Hypothalamus (tissue), 51 donors: ENCODE measurements at regions not wholly inside any gene's neighbourhood (a gene's known extent, or its start where the extent isn't known, plus 50 kb on each side); places are given as distances from the start of the nearest gene placed in this dataset.

ENCODE experiments used
- DNase-seq, 51 donors: peaks; one replicate each; lab custom pipeline; 2025; lab: John Stamatoyannopoulos, UW

DNA sequence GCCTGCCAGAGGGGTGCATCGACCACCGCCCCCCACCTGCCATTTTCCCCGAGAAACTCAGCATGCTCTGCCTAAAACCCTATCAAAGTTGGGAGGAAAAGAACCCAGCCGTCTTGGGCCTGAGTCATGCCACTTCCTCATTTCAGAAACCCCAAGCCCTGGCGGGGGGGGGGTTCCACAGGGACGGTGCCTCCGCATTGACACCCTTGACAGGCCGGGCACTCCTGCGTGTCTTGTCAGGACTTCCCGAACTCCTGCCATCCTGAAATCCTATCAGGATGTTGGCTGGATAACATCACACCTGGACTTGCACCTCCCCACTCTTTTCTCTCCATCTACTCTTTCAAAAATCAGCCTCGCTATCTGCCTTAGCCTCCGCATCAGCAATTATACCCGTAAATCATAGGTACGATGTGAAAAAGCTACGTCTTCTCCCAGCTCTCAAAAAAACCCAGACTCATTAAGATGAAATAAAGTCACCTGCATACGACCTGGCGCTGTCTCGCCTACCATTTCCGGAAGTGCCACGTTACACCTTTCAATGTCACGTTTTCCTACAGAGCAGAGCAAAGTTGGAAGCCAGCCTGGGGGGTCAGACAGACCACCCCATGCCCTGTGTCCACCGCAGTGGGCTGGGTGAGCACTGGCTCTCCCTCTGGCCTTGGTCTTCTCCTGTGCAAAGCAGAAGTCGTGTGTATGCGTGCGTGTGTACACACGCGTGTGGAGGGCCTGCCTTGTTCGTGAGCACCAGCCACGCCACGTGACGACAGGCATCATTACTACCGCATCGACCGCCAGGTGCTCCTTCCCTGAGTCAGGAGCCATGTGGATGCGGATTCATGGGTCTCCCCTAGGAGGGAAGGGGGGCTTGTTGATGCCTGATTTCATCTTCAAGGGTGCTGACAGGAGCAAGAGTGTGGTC lies 96.7 kb downstream of the RFLNA start:
- DNase-seq, result peak in 14 of 51 donors; percentile 19 to 68 (median 32)

DNA sequence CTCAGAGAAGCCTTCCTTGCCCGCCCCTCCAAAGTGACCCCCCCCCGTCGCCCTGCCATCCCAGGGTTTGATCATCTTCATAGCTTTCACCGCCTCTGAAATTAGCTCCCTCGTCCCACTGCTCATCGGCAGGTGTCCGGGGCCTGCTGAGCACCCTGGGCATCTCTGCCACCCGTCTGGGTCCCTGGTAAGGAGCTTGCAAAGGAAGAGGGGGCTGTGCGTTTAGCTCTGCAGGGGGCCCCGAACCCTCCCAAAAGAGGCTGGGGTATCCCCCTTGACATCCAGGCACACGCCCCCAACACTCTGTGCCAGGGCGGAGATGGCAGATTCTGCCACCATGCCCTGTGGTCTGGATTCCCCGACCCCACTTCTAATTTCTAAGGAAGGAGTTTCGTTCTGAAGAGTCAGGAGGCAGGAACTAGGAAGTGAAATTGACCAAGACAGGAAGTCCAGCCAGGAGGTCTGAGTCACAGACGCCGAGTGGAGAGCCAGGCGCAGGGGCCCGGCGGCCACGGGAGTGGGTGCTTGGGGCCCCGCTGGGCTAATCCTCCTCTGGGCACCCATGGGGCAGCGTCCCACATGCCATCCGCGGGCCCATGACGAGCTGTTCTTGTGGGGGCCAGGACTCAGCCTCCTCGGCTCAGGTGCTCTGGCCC lies 95.7 kb downstream of the RFLNA start:
- peak in 10 of 51 donors; percentile 18 to 45 (median 32) for DNase-seq

DNA sequence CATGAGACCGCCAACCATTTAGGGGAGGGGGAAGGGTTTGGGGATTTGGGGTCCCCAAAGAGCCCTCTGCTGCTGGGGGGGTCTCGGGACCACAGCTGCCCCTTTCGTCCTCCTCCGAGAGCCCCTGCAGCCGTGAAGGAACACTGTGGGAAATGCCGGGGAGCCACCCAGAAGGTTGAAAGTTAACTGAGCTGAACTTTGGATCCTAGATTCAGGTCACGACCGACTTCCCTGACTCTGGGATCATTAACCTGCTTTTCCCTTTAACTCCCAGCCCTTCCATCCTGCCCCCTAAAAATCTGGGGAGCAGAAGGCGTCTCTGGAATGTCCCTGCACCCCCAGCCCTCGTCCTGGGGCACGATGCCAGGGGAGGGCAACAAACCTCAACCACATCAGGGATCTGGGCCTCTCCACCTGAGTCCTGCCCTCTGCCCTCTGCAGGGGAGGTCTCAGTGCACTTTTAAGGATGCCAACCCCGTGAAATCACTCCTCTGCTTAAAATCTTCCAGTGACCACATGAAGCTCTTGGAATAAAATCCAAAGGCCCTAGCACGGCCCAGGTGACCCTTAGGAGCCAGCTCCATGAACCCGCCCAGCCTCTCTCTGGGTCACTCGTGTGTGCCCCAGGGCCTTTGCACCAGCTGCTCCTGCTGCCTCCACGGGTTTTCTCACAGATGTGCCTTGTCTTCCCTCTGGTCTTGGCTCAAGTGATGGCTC lies 95.0 kb downstream of the RFLNA start:
- no peak for DNase-seq

DNA sequence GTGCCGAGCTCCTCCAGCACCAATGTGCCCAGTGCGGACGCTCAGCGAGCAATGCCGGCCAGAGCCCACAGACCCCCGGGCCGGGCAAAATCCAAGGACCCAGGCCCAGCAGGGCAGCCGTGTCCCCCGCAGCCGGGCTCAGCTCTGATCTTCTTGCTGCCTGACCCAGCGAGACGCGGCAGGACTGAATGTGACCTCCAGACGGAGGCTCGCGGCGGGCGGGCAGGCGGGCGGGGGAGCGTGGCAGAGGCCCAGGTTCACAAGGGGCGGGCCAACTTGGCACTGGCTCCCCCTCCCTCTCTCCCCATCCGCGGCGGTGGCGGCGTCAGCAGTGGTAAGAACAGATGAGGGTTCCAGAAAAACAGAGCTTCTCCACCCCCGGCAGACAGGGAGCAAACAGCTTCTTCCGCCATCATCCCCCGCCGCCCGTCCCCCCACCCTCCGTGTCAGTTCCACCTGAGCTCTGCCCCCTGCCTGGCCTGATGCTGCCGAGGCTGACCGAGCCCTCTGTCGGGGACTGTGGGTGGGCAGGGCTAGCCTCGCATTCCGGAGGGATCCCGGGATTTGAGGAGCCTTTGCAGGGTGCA lies 94.3 kb downstream of the RFLNA start:
- peak; percentile 25 to 94 (median 85) for DNase-seq

DNA sequence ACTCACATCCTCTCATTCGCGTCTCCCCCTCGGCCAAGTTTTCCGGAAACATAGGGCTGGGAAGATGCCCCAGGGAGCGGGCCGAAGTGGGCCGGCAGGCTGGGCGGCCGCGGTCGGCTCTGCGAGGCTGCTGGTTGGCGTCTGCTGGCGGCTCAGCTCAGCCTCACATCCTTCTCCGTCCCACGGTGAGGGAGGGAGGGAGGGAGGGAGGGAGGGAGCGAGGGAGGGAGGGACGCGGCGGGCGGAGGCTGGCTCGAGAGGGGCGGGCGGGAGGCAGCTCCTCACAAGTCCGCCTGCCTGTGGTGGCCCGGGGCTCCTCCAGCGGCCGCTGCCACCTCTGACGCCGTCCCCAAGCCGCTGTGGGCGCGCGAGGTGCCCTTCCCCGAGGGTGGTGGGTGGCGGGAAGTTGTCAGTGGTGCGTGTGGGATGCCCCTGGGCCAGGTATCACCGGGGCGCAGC lies 93.8 kb downstream of the RFLNA start:
- peak in 45 of 51 donors; percentile 43 to 88 (median 79) for DNase-seq

DNA sequence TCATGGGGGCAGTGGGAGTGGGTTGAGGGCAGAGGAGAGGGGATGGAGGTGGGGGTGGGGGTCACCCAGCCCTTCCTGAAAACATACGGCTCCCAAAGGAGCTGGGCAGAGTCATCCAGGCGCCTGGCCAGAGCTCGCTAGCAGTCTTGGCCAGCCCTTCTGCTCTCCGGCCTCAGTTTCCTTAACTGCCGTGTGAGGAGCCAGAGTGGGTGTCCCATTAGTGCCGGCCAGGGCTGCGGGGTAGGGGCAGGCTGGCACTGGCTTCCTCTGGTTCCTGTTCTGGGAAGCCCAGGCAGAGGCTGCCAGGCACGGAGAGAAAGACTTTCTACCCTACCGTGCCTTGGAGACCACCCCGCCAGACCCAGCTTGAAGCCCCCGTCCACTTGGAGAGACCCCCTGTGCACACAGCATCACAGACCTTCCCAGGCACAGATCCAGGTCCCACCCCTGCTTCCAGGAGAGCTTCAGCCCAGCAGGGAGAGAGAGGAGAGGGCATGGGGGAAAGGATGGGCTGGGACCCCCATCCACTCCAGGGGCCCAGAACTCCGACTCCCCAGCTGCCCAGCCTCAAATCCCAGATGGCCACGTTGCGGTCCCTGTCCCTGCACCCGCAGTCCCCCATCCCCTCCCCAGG lies 93.3 kb downstream of the RFLNA start:
- peak in 2 of 51 donors; percentile 29 to 51 for DNase-seq

DNA sequence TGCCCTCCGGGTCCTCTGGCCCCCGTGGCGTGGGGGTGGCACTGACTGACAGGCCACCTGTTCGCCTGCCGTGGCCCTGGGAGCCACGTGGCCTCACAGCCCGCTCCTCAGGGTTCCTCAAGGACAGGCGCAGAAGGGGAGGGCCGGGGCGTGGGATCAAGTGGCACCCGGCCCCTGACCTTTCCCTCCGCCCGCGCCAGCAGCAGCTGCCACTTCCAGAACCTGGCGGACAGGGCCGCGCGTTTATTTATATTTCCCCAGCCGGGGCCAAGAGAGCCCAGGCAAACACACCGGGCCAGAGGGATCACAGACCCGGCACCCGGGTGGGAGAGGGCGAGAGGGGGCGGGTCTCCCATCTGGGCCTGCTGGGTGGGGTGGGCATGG lies 92.6 kb downstream of the RFLNA start:
- DNase-seq, result peak in 3 of 51 donors; percentile 24 to 39 (median 27)

DNA sequence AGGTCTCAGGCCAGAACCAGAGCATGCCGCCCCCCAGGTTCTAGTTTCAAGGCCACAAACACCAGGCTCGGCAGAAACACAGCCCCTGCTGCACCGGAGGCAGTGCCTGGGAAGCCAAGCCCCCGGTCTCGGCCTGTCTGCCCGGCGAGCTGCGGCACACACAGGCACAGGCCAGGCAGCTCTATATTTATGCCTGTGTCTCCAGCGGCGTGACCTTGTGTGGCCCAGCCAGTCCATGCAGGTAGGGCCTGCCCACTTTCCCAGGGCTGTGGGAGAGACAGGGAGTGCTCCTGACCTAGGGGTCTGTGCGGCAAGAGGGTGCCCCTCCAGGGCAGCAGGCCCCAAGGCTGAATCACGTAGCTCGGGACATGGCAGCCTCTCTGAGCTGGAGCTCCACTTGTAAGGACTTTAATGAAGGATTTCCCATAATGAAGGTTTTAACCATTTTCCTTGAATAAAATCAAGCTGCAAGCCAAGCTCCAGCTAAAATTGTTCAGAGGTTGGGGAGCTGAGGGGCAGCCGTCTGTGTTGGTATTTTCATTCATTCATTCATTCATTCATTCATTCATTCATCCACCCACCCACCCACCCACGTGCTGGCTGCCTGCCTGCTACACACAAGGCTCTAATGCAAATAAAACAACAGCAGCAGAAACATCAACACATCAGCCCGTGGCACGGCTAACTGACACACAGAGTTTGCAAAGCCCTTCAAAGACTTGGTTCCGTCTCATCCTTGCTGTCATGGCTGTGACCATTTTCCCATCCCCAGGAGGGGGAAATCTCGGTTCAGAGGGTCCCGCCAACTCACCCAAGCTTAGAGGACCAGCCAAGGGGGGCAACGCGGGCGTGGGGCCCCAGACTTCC lies 92.0 kb downstream of the RFLNA start:
- peak in 1 of 51 donors; percentile 39 for DNase-seq

DNA sequence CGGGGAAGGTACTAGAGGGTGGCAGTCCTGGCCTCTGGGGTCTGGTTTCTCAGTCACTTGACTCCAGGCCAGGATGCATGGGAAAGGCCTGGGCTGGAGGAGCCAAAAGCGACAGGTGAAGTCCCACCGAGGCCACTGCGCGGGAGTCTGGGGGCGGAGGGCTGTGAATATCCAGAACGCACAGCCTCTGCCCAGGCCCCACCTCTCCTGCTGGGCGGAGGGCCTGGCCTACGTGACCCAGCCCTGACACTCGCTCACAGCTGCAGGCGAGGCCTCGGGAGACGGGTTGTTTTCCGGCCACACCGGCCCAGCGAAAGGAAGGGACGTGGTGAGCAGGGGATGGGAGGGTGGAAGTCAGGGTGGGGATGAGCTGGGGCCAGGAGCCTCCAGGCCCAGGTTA lies 91.2 kb downstream of the RFLNA start:
- DNase-seq, result no peak

DNA sequence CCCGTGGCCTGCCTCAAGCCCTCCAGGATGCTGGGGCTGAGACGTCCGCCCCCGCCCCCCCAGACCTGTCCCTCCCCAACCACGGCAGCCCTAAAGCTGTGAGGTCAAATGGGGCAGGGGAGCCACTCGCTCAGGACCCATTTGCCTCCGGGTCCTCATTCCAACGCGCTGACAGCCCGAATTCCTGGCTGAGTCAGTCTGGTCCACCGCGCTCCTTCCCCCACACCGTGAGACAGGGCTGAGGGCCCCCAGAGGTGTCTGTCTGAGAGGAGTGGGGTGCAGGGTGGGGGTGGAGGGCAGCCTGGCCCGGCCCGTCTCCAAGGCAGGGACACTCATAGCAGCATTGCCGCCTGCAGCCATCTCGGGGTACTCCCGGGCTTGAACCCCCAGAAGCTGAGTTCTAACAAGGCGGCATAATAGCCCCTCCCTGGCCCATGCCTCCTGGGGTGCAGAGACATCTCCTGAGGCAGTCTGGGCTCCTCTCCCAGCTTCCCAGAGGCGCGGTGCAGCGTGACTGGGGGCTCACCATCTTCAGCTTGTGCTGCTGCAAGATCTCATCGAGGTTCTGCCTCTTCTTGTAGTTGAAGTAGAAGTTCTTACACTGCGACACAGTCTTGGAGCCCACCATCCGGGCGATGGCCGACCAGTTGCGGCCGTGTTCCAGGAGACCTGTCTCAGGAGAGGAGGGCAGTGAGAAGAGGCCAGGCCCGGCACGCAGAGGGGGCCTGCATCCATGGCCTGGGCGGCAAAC lies 90.5 kb downstream of the RFLNA start:
- no peak for DNase-seq

DNA sequence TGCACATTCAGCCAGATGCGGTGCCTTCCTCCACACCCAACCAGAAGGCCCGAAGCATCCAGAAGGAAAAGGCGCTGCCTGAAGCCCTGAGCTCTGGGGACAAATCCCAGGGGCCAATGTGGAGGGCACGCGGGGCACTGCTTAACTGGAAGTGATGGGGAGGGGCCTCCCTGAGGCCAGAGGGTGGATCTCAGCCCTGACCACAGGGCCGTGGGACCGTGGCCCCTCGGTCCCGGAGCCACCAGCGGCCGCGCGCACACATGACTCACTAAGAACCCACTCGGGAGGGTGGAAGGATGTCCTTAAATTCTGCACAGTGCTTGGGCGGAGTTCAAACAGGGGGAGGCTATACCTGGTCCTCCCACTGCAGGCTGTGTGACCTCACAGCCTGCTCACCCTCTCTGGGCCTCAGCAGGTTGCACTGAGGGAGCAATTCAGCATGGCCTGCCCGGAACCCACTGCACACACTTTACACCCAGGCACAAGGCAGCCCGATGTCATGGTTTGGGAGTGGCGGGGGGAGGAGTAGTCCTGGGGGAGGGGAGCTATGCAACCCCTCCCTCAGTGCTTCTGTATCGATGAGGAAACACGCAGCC lies 89.5 kb downstream of the RFLNA start:
- no peak for DNase-seq

DNA sequence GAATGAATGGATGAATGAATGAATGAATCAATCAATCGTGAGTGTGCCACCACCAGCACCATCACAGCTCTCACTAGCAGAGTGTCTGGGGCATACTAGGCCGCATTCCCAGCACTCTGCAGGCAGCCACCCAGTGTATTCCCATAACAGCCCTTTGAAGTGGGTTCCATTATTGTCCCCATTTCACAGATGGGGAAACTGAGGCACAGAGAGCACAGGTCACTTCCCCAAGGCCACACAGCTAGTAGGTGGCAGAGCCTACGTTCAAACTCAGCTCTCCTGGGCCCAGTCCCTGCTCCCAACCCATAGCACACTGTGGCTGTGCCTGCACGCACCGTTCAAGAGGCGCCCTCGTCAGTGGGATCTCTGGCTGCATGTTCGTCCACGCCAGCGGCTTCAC lies 88.1 kb downstream of the RFLNA start:
- DNase-seq, result no peak

DNA sequence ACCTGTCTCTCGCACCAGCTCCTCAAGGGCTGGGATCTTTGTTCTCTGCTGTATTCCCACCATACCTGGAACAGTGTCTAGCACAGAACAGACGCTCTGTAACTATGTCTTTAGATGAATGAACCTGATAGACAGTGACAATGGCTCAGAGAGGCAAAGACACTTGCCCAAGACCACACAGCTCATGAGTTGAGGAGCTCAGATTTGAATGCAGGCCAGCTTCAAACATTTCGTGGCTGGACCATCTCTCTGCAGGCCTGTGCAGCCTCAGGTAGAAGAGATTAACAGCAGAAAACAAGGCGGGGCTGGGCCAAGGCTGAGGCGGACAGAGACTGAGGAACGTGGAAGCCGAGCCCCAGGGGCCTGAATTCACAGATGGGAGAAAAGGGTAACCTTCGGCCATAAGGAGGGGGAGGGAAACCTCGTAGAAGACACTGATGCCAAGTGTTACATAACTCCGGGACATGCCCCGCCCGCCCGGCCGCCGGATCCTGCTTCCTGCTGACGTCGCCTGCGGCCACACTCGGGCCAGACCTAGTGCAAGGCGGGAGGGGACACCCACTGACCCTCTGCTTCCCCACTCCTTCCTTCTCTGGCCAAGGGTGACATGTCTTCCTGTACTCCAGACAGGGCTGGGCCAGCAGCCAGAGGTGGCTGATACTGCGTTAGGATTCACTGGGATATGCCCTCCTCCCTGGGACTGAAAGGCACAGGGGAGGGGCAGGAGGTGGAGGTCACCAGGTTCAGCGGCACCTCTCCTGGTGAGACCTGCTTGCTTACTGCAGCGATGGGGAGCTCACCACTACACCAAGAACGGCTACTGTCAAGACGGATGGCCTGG lies 86.8 kb downstream of the RFLNA start:
- peak in 50 of 51 donors; percentile 15 to 90 (median 72) for DNase-seq

DNA sequence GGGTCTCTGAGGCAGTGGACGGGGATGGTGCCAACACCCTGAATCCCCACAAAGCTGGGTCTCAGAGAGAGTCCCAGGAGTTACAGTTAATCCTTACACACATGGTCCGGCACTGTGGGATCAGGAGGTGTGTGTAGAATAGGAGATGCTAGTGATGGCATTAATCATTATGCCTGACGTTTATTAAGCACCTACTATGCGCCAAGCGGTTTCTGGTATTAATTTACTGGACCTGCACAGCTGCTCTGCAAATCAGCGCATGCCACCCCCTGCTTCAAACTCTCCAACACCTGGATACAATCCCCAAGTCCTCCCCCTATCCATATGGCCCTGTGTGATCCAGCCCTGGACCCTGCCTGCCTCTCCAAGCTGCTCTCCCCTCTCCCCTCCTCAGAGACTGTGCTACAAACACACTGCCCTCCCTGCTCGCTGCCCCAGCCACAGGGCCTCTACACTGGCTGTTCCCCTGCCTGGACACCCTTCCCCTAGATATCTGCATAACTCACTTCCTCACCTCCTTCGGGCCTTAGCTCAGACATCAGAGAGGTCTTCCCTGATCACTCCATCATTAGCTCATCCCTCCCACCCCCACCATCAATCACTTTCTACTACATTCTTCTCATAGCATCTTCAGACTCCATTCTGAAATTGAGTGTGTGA lies 86.0 kb downstream of the RFLNA start:
- DNase-seq, result no peak

DNA sequence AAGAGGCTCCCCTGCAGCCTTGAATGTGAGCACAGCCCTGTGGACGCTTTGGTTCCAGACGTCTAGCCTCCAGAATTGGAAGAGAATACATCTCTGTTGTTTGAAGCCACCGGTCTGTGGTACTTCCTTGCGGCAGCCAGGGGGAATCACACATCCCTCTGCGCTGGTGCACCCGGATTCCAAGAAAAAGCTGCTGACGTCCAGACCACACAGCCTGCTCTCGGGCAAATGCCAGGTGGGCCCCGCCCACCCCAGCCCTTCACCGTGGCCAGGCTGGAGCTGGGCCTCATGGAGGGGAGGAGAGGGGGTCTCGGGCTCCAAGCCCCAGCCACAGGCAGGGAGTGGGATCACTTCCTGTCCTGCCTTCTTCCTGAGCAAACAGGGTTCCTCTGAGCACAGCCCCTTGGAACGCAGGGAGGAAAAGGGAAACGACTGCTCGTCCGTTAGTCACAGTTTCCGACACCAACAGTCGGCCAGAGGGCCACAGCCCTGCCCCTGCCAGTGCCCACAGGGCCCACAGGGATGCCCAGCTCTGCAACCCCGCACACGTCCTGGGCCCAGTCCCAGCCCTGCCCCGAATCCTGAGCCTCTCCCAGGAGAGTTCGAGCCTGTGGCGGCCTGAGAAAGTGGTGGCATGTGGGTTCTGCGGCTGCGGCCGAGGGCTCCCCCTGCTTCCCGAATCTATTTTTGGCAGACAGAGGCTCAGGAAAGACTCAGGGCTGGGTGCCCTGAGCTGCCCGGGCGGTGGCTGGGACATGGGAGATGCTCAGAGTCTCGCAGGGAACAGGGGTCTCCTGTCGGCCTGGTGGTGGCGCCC lies 85.3 kb downstream of the RFLNA start:
- DNase-seq, result peak in 29 of 51 donors; percentile 16 to 83 (median 47)
